Superior temporal gyrus (tissue), 1 donor: ENCODE measurements at regions not wholly inside any gene's neighbourhood (a gene's known extent, or its start where the extent isn't known, plus 50 kb on each side); places are given as distances from the start of the nearest gene placed in this dataset.
"Not testable (repeated sequence)": the region's sequence is repeated elsewhere in the genome, so short reads cannot be mapped to it uniquely, and the experiment has no call there.

Experiments used
- DNase-seq: peaks from one replicate; pipeline ENCODE4 v3.0.0-alpha.2; 2016; ENCODE audit errors: extremely low spot score

DNA sequence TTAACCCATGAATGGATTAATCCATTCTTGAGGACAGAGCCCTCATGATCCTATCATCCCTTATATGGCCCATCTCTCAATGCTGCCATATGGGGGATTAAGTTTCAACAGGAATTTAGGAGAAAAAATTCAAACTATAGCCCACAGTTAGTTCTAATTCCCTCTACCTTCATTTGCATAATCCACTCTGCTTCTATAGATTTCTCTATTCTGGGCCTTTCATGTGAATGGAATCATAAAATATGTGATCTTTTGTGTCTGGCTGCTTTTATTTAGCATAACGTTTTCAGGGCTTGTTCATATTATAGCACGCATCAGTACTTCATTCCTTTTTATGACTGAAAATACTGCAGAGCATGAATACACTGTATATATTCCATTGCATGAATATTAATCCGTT, 55.4 kb downstream of the CTSL start:
- no peak for DNase-seq

DNA sequence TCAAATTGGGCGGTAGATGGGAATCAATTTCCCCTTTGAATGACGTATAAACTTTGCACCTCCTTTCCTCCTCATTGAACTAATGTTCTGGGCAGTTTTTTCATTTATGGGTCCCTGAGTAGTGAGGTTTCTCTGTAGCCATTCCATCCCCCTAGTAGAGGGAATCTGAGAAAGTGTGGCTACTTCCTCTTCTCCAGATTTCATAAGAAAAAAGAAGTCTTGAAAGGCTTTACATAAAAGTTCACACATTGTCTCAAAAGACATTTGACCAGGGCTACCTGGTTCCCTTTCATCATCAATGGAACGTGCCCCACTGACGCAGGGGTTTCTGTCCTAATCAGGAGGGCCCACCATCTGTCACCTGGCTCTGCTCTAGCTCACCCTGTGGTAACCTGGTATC, 57.3 kb downstream of the CTSL start:
- no peak for DNase-seq

- not testable (repeated sequence) for DNase-seq
These were observed 59.5 kb downstream of the CTSL start for GRCh38 chr9:87785315-87785970.

DNA sequence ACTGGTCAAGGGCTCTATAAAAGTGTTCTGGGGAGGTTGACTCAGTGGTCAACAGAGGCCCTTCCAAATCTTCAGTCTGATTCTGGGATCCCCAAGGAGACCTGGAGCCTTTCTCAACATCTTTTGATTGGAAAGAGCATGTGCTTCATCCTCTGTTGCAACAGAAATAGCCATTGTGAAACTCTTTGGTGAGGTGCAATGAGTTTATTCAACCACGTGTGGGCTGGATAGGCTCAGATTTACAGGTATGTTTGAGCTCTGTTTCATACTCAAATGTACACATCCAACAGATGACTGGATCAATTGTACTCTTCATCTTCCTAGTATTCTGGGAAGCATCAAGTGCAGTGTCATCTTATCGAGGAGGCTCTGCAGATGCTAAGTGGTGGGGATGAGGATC, 60.5 kb downstream of the CTSL start:
- no peak for DNase-seq

GRCh38 chr9:87786876-87787275, 61.0 kb downstream of the CTSL start:
- no peak for DNase-seq

- no peak for DNase-seq
These were observed 61.8 kb downstream of the CTSL start for GRCh38 chr9:87787735-87788134.

DNA sequence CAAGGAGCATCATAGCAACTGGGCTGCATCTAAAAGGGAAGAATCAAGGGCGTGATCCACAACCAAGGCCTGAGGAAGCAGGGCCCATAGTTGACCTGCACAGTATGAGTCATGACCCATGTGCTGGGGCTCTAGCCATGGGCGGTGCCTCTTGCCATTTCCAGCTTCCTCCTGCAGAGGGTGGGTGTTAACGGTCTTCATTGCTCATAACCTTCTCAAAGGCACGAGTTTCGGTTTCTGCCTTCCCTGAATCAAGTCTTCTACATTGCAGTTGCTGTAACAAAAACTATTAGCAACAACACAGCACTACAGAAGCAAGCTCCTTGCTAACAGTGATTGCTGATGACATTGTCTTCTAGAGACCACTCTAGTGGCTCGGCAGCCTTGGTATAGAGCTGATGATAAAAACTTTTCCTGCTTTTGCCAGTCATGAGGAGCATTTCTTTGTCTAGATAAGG, 66.9 kb downstream of the CTSL start:
- DNase-seq, result peak; percentile 11

DNA sequence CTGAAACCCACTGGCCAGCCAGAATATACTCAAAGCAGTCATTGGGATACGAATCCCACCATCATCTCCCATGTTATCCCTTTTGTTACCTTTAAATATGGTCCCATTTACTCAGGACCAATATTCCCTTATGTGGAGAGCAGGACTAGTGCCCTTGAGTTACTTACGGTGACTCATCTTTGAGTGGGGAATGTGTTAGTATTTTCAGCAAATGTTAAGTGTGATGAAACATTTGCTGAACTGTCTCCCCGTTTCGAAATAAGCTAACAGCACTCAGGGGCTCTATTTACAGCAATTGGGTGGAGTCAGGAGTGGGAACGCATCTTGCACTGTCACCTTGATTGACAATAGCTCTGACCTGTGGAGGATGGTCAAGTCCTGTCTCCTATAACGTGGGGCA, 67.4 kb downstream of the CTSL start:
- DNase-seq, result peak; percentile 27

GRCh38 chr9:87795178-87795577, 69.3 kb downstream of the CTSL start:
- DNase-seq, result no peak

DNA sequence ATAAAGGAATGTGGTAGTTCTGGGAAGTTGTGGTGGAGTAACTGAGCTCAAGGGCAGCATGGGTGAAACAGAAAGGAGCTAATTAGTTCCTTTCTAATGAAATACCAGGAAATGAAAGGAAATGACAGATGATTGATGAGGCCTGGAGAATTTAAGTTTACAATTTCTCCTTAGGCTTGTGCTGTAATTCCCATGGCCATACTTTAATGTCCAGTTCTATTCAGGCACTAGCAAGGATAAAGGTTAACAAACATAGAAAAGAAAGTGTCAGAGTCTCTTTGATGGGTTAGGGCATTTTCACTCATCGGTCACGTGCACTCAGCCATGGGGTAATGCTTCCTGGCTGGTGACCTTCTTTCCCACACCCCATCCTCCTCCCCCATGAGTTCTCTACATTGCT, 70.3 kb downstream of the CTSL start:
- no peak for DNase-seq

GRCh38 chr9:87798261-87798833, 72.4 kb downstream of the CTSL start:
- no peak for DNase-seq

GRCh38 chr9:87799503-87799902, 73.6 kb downstream of the CTSL start:
- DNase-seq, result no peak

- no peak for DNase-seq
These were observed 74.5 kb downstream of the CTSL start for GRCh38 chr9:87800456-87800855.

DNA sequence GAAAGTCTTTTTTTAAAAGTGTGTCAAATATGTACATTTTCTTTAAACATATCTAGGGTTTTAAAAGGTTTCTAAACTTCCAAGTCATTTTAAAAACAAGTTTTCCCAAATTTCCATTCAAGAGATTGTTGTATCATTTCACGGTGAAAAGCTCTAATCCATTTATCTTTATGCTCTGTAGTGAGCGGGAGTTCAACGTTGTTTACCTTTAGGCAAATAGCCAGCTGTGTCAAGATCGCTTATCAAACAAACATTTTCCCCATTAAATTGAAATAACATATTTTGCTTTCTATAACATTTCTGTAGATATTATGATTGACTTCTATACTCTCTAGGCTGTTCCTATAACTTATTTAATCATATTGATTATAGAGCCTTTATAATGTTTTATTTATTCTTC, 75.1 kb downstream of the CTSL start:
- DNase-seq, result no peak

GRCh38 chr9:87803166-87803565, 77.2 kb downstream of the CTSL start:
- DNase-seq, result no peak

- no peak for DNase-seq
These were observed 77.9 kb downstream of the CTSL start for GRCh38 chr9:87803623-87804345.

DNA sequence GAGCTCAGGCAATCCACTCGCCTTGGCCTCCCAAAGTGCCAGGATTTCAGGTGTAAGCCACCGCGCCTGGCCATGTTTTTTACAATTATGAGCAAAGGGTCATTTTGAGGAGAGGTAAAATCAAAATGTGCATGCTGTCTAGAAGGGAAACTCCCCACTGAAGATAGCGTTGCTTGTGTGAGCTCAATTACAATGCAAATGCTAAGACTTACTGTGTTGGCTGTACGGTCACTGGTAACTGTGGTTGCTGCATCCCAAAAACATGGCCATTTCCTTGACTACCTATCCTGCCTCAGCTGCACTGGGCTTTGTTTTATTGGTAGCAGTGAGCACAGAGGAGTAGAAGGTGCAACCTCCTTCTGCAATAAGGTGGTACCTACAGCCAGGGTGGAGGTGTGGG, 77.4 kb upstream of the SPATA31E1 start:
- no peak for DNase-seq

GRCh38 chr9:87810008-87810407, 72.7 kb upstream of the SPATA31E1 start:
- DNase-seq, result no peak

- no peak for DNase-seq
These were observed 71.9 kb upstream of the SPATA31E1 start for GRCh38 chr9:87810679-87811178.

DNA sequence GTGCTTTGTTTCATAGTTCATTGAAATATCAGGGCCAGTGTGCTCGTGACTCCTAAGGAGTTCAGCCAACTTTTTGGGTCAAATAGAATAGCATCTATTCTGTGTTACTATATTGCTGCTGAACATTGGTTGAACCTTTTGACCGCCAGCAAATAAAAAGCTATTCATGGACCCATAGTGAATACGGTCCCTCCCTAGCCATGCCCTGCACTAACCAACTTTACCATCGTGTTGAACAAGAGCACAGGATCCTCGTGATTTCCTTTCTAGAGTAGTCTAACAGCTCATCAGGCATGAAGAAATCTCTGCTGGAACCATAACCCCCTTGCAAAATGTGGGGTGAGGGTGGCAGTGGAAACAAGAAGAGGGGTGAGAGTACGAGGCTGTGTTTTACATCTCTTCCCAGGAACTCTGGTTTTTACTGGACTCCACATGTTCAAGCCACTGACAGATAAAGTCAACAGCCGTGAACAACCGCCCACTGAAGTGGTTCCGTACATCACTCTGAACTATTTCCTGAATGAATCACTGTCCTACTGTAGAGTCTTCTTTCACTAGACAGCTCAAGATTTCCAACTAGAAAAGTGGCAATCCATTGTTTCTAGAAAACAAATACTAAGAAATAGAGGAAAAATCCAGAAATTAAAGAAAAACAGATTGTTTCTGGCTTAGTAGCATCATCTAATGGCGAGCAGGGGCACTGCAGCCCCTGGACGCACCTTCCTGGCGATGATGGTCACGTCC, 70.1 kb upstream of the SPATA31E1 start:
- DNase-seq, result peak; percentile 65

DNA sequence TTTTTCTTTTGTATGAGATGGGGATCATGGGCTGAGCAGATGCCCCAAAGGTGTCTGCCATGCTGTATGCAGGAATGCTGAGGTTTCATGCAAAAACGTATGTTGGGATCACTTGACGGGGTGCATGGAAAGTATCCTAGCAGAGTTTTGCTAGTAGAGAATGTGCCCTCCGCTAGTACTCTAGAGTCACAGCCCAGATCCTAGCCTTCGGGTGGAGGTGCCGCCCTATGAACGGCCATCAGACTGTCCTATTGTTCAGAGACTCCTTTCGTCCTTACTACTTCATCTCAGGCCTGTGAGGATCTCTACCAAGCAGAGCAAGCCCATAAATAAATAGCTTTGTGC, 69.6 kb upstream of the SPATA31E1 start:
- DNase-seq, result no peak

- peak; percentile 52 for DNase-seq
These were observed 66.6 kb upstream of the SPATA31E1 start for GRCh38 chr9:87816036-87816435.
